ENCODE measurements at regions not wholly inside any gene's neighbourhood (a gene's known extent, or its start where the extent isn't known, plus 50 kb on each side); places are given as distances from the start of the nearest gene placed in this dataset.

DNA sequence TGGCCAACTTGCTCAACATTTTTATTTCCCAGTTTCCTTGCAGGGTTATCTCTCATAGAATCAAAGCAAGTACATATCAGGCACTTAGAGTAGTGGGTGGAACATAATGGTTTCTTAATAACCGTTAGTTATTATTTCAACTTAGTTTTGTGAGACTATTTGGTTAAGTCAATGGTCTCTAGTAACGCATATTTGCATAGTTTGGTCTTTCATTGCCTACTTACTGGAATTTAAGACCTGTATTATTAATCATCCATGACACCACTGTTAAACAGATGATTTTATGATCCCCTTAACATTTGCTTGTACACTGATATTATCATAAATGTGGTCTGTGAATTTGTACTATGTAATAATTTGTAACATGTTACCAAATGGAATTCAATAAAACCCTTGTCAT is 70.9 kb upstream of the SMIM31 start:
- Histone ChIP-seq H3K9me3 (no peaks in the 10 kb centered on the region), H3K27me3 (no peaks in the 10 kb centered on the region), H3K27ac (no peak overlapping the region), H3K4me3 (no peak overlapping the region), H3K36me3 (no peaks in the 10 kb centered on the region), H3K4me1 (no peaks in the 10 kb centered on the region)
- no peak for DNase-seq (ENCODE audit: low spot score in 2 of 2)
- intact Hi-C loops (cut with DNase I; ENCODE audit: low total_unique reads), result no loop called here
- TF ChIP-seq, protein P1, sequence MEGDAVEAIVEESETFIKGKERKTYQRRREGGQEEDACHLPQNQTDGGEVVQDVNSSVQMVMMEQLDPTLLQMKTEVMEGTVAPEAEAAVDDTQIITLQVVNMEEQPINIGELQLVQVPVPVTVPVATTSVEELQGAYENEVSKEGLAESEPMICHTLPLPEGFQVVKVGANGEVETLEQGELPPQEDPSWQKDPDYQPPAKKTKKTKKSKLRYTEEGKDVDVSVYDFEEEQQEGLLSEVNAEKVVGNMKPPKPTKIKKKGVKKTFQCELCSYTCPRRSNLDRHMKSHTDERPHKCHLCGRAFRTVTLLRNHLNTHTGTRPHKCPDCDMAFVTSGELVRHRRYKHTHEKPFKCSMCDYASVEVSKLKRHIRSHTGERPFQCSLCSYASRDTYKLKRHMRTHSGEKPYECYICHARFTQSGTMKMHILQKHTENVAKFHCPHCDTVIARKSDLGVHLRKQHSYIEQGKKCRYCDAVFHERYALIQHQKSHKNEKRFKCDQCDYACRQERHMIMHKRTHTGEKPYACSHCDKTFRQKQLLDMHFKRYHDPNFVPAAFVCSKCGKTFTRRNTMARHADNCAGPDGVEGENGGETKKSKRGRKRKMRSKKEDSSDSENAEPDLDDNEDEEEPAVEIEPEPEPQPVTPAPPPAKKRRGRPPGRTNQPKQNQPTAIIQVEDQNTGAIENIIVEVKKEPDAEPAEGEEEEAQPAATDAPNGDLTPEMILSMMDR (IDR thresholded peaks at IDR 0.05), result no peak
- no peak for TF ChIP-seq POLR2AphosphoS5 (IDR thresholded peaks at IDR 0.05)
- no peak for TF ChIP-seq POLR2A (IDR thresholded peaks at IDR 0.05)

DNA sequence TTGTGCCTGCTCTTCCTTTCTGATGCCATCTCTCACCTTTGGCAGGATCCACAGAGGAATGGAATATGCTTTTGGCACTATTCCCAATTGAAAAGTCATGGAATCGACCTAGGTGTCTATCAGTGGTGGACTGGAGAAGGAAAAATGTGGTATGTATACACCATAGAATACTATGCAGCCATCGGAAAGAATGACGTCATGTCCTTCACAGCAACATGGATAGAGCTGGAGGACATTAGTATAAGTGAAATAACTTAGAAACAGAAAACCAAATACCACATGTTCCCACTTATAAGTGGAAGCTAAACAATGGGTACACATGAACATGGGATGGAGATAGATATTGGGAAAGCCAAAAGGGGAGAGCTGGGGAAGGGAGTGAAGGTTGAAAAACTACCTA is 58.3 kb upstream of the SMIM31 start:
- H3K36me3 ChIP-seq, result no peaks in the 10 kb centered on the region
- intact Hi-C loops (cut with DNase I; ENCODE audit: low total_unique reads), result no loop called here
- H3K9me3 ChIP-seq, result no peaks in the 10 kb centered on the region

DNA sequence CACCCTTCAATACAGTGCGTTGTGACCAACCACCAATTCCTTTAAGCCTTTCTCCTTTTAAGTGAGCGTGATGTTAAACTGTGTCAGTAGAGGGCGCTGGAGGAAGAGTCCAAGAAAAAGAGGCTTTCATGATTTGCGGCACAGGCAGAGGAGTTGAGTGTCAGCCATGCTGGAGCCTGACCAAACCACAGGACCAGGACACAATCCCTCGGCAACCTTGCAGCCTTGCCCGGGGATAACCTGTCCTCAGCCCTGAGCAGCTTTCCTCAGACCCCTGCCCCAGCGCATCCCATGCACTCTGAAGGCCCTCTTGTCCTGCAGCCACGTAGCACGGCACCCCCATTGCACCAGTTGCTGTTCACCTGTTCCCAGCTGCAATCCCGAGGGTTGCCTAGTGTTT is 53.5 kb upstream of the SMIM31 start:
- H3K9me3 ChIP-seq, result no peaks in the 10 kb centered on the region

More for the DNA sequence above, 58.3 kb upstream of the SMIM31 start:
- Histone ChIP-seq H3K27me3 (no peaks in the 10 kb centered on the region), H3K4me1 (no peaks in the 10 kb centered on the region), H3K4me3 (no peak overlapping the region), H3K27ac (no peak overlapping the region)
- TF ChIP-seq, protein P1 (IDR thresholded peaks at IDR 0.05), result no peak
- no peak for TF ChIP-seq POLR2AphosphoS5 (IDR thresholded peaks at IDR 0.05)
- TF ChIP-seq POLR2A (IDR thresholded peaks at IDR 0.05), result no peak
- DNase-seq (ENCODE audit: low spot score in 2 of 2), result no peak

DNA sequence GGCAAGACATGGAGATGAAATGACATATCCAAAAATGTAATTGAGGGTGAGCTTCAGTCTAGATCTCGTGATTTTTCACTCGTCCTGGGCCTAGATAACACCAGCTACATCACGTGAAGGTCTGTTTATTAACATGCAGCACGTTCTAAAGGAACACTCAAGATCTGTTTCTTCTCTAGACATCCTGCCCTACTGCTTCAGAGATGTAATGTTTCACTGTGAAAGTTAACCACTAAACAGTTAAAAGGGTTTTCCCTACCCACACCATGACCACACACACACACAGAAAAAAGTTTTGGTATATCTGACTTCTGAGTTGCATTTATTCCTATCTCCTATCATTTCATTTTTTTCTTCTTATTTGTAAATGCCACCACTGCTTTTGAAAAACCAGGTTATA is 52.3 kb upstream of the SMIM31 start:
- TF ChIP-seq POLR2AphosphoS5 (IDR thresholded peaks at IDR 0.05) (no peak), POLR2A (IDR thresholded peaks at IDR 0.05) (no peak)
- TF ChIP-seq, protein P1 (IDR thresholded peaks at IDR 0.05), result no peak
- Histone ChIP-seq H3K4me3 (no peak overlapping the region), H3K27ac (no peak overlapping the region), H3K27me3 (no peaks in the 10 kb centered on the region), H3K36me3 (no peaks in the 10 kb centered on the region), H3K9me3 (no peaks in the 10 kb centered on the region), H3K4me1 (no peaks in the 10 kb centered on the region)
- DNase-seq (ENCODE audit: low spot score in 2 of 2), result no peak
- intact Hi-C loops (cut with DNase I; ENCODE audit: low total_unique reads), result no loop called here

More for the DNA sequence above, 53.5 kb upstream of the SMIM31 start:
- Histone ChIP-seq H3K4me3 (no peak overlapping the region), H3K36me3 (no peaks in the 10 kb centered on the region), H3K4me1 (no peaks in the 10 kb centered on the region), H3K27ac (no peak overlapping the region), H3K27me3 (no peaks in the 10 kb centered on the region)
- TF ChIP-seq POLR2AphosphoS5 (IDR thresholded peaks at IDR 0.05), result no peak
- TF ChIP-seq, protein P1 (IDR thresholded peaks at IDR 0.05), result peak in 1 of 3 donors; percentile 39
- intact Hi-C loops (cut with DNase I; ENCODE audit: low total_unique reads), result no loop called here
- peak in 1 of 2 donors; percentile 41 for DNase-seq (ENCODE audit: low spot score in 2 of 2)

Measured in breast epithelium (tissue), 4 donors.